Colonic mucosa (tissue), 4 donors: ENCODE measurements at regions not wholly inside any gene's neighbourhood (a gene's known extent, or its start where the extent isn't known, plus 50 kb on each side); places are given as distances from the start of the nearest gene placed in this dataset.

Experiments used
- DNase-seq: peaks from one replicate; pipeline ENCODE4 v3.0.0-alpha.2; 2020
- H3K27ac ChIP-seq: fragments of 200-600 bp; one replicate; pipeline ENCODE4 v1.8.0; 2021
- H3K27me3 ChIP-seq: fragments of 200-600 bp; one replicate; pipeline ENCODE4 v1.8.0; 2021
- H3K36me3 ChIP-seq: fragments of 200-600 bp; one replicate; pipeline ENCODE4 v1.8.0; 2021
- H3K4me1 ChIP-seq: fragments of 200-600 bp; one replicate; pipeline ENCODE4 v1.8.0; 2021; ENCODE audit warnings: mild to moderate bottlenecking
- H3K4me3 ChIP-seq: fragments of 200-600 bp; one replicate; pipeline ENCODE4 v1.8.0; 2021
- H3K9ac ChIP-seq, 2 donors: one replicate each; pipeline ENCODE4 v1.7.0; 2013; ENCODE audit warnings: control low read depth in 2 of 2, low read depth in 2 of 2, low read length in 2 of 2
- H3K9me3 ChIP-seq: fragments of 200-600 bp; one replicate; pipeline ENCODE4 v1.8.0; 2021
- CTCF ChIP-seq: fragments of 200-600 bp; IDR thresholded peaks from one replicate; pipeline ENCODE4 v1.8.0; 2022; ENCODE audit warnings: antibody characterized with exemption, mild to moderate bottlenecking
- intact Hi-C: fragments of 100-400 bp; cut with DNase I; formaldehyde crosslinking; loops from one replicate; pipeline ENCODE4 v1.14.1; 2022
- donor health status: healthy.
- donor health status: DM: no; HTN: no; CAD: no.
- donor health status: DM: no; HTN: no; CAD: no.

GRCh38 chr4:30600246-30601017 is 119.7 kb upstream of the PCDH7 start:
- Histone ChIP-seq H3K9ac (no peak overlapping the region), H3K9me3 (no peaks in the 10 kb centered on the region), H3K4me3 (no peak overlapping the region), H3K27me3 (no peaks in the 10 kb centered on the region), H3K27ac (no peak overlapping the region), H3K36me3 (no peaks in the 10 kb centered on the region), H3K4me1 (no peaks in the 10 kb centered on the region)
- intact Hi-C loops, result no loop called here
- no peak for TF ChIP-seq CTCF
- no peak for DNase-seq

- Histone ChIP-seq H3K27me3 (no peaks in the 10 kb centered on the region), H3K4me1 (no peaks in the 10 kb centered on the region), H3K27ac (no peak overlapping the region), H3K9me3 (no peaks in the 10 kb centered on the region), H3K4me3 (no peak overlapping the region), H3K9ac (no peak overlapping the region), H3K36me3 (no peaks in the 10 kb centered on the region)
- no peak for TF ChIP-seq CTCF
- intact Hi-C loops, result no loop called here
- DNase-seq, result no peak
These were observed 118.9 kb upstream of the PCDH7 start for GRCh38 chr4:30601070-30601865.

GRCh38 chr4:30605616-30606190 is 114.5 kb upstream of the PCDH7 start:
- no peak overlapping the region for H3K4me3 ChIP-seq
- DNase-seq, result no peak
- H3K9me3 ChIP-seq, result no peaks in the 10 kb centered on the region
- H3K27ac ChIP-seq, result no peak overlapping the region
- no peaks in the 10 kb centered on the region for H3K4me1 ChIP-seq
- H3K36me3 ChIP-seq, result no peaks in the 10 kb centered on the region
- H3K9ac ChIP-seq, result no peak overlapping the region
- intact Hi-C loops, result no loop called here
- TF ChIP-seq CTCF, result no peak
- H3K27me3 ChIP-seq, result no peaks in the 10 kb centered on the region

- intact Hi-C loops, result no loop called here
- no peak for DNase-seq
- no peak overlapping the region for H3K9ac ChIP-seq
- H3K4me1 ChIP-seq, result no peaks in the 10 kb centered on the region
- H3K27ac ChIP-seq, result no peak overlapping the region
- H3K4me3 ChIP-seq, result no peak overlapping the region
- no peaks in the 10 kb centered on the region for H3K27me3 ChIP-seq
- TF ChIP-seq CTCF, result no peak
- no peaks in the 10 kb centered on the region for H3K9me3 ChIP-seq
- no peaks in the 10 kb centered on the region for H3K36me3 ChIP-seq
These were observed 109.8 kb upstream of the PCDH7 start for GRCh38 chr4:30610361-30610760.

GRCh38 chr4:30614771-30615170 is 105.4 kb upstream of the PCDH7 start:
- Histone ChIP-seq H3K9me3 (no peaks in the 10 kb centered on the region), H3K4me3 (no peak overlapping the region), H3K4me1 (no peaks in the 10 kb centered on the region), H3K36me3 (no peaks in the 10 kb centered on the region), H3K27ac (no peak overlapping the region), H3K27me3 (no peaks in the 10 kb centered on the region), H3K9ac (no peak overlapping the region)
- intact Hi-C loops, result no loop called here
- DNase-seq, result no peak
- TF ChIP-seq CTCF, result no peak
